MM.1S (cell line): ENCODE measurements at regions not wholly inside any gene's neighbourhood (a gene's known extent, or its start where the extent isn't known, plus 50 kb on each side); places are given as distances from the start of the nearest gene placed in this dataset.

ENCODE experiments used
- DNase-seq: peaks from one replicate; pipeline ENCODE4 v3.0.0-alpha.2; 2015
- H2AFZ ChIP-seq: fragments of 300-600 bp; sonication (generic); 2 replicates; pipeline ENCODE4 v1.6.0; 2016; ENCODE audit warnings: antibody characterized with exemption, low read length
- H3F3A ChIP-seq: fragments of 300-600 bp; sonication (generic); 2 replicates; pipeline ENCODE4 v1.6.1; 2016; ENCODE audit warnings: mild to moderate bottlenecking, antibody characterized with exemption, low read length, moderate library complexity, mixed read lengths; ENCODE audit not compliant: insufficient read depth
- H3K27ac ChIP-seq: fragments of 300-600 bp; sonication (generic); 2 replicates; pipeline ENCODE4 v1.5.1; 2016; ENCODE audit warnings: mild to moderate bottlenecking, low read length
- H3K27me3 ChIP-seq: fragments of 300-600 bp; sonication (generic); replicated peaks from 2 replicates; pipeline ENCODE4 v1.6.0; 2016; ENCODE audit warnings: low read length; ENCODE audit not compliant: insufficient read depth
- H3K36me3 ChIP-seq: fragments of 300-600 bp; sonication (generic); replicated peaks from 2 replicates; pipeline ENCODE4 v1.6.1; 2016; ENCODE audit warnings: mild to moderate bottlenecking, low read length, mixed read lengths; ENCODE audit not compliant: insufficient read depth
- H3K4me1 ChIP-seq: fragments of 300-600 bp; sonication (generic); 2 replicates; pipeline ENCODE4 v1.6.1; 2016; ENCODE audit warnings: low read length, mixed read lengths
- H3K4me2 ChIP-seq: fragments of 300-600 bp; sonication (generic); 2 replicates; pipeline ENCODE4 v1.6.0; 2016; ENCODE audit warnings: low read depth, low read length
- H3K4me3 ChIP-seq: fragments of 300-600 bp; sonication (generic); 2 replicates; pipeline ENCODE4 v1.5.1; 2016; ENCODE audit warnings: low read length, mixed read lengths
- H3K79me2 ChIP-seq: fragments of 300-600 bp; sonication (generic); 2 replicates; pipeline ENCODE4 v1.6.1; 2016; ENCODE audit warnings: mixed run types, low read length, mixed read lengths
- H3K9ac ChIP-seq: fragments of 300-600 bp; sonication (generic); 2 replicates; pipeline ENCODE4 v1.6.1; 2016; ENCODE audit warnings: low read length, mixed read lengths
- H3K9me2 ChIP-seq: fragments of 300-600 bp; sonication (generic); replicated peaks from 2 replicates; pipeline ENCODE4 v1.6.1; 2016; ENCODE audit warnings: mild to moderate bottlenecking, low read length, mixed read lengths; ENCODE audit not compliant: insufficient read depth
- H3K9me3 ChIP-seq: fragments of 300-600 bp; sonication (generic); replicated peaks from 2 replicates; pipeline ENCODE4 v1.6.1; 2016; ENCODE audit warnings: mild to moderate bottlenecking, low read length, mixed read lengths; ENCODE audit not compliant: insufficient read depth
- H4K20me1 ChIP-seq: fragments of 300-600 bp; sonication (generic); 2 replicates; pipeline ENCODE4 v1.6.1; 2016; ENCODE audit warnings: mild to moderate bottlenecking, low read length, moderate library complexity, mixed read lengths; ENCODE audit not compliant: insufficient read depth
- CTCF ChIP-seq: fragments of 300-600 bp; sonication (generic); IDR thresholded peaks from 2 replicates; pipeline ENCODE4 v1.5.1; 2016; ENCODE audit warnings: antibody characterized with exemption, low read length, mixed read lengths
- EZH2 ChIP-seq: fragments of 300-600 bp; sonication (generic); optimal IDR thresholded peaks from 2 replicates; pipeline ENCODE3; 2017; ENCODE audit warnings: low read depth, mild to moderate bottlenecking, antibody characterized with exemption, low read length, mixed read lengths
- EZH2phosphoT487 ChIP-seq: fragments of 300-600 bp; sonication (generic); IDR thresholded peaks from 2 replicates; pipeline ENCODE4 v1.6.1; 2018; ENCODE audit warnings: antibody characterized with exemption, low read length

- Histone ChIP-seq H3K27me3 (no peaks in the 10 kb centered on the region), H3K9me3 (no peaks in the 10 kb centered on the region), H3K4me2 (no peak overlapping the region), H3K9ac (no peak overlapping the region), H3K4me3 (no peak overlapping the region), H3K79me2 (no peaks in the 10 kb centered on the region), H4K20me1 (no peaks in the 10 kb centered on the region), H3K9me2 (no peaks in the 10 kb centered on the region), H3K4me1 (no peaks in the 10 kb centered on the region), H2AFZ (no peak overlapping the region), H3K27ac (no peak overlapping the region), H3F3A (no peaks in the 10 kb centered on the region), H3K36me3 (no peaks in the 10 kb centered on the region)
- TF ChIP-seq EZH2phosphoT487 (no peak), EZH2 (no peak), CTCF (no peak)
- no peak for DNase-seq
These were observed 401.7 kb upstream of the CDIN1 start for GRCh38 chr15:36177590-36178302.

- no peak overlapping the region for H3K4me3 ChIP-seq
- no peaks in the 10 kb centered on the region for H3K27me3 ChIP-seq
- H3K4me2 ChIP-seq, result no peak overlapping the region
- no peak for TF ChIP-seq EZH2
- no peak for TF ChIP-seq CTCF
- no peak for TF ChIP-seq EZH2phosphoT487
- H3K36me3 ChIP-seq, result no peaks in the 10 kb centered on the region
- no peaks in the 10 kb centered on the region for H3F3A ChIP-seq
- H3K9ac ChIP-seq, result no peak overlapping the region
- H3K4me1 ChIP-seq, result no peaks in the 10 kb centered on the region
- H3K9me2 ChIP-seq, result no peaks in the 10 kb centered on the region
- DNase-seq, result no peak
- no peaks in the 10 kb centered on the region for H4K20me1 ChIP-seq
- H3K79me2 ChIP-seq, result no peaks in the 10 kb centered on the region
- H3K27ac ChIP-seq, result no peak overlapping the region
- no peaks in the 10 kb centered on the region for H3K9me3 ChIP-seq
- no peak overlapping the region for H2AFZ ChIP-seq
These were observed 401.2 kb upstream of the CDIN1 start for GRCh38 chr15:36178303-36178633.

GRCh38 chr15:36183201-36183600, 396.2 kb upstream of the CDIN1 start:
- no peaks in the 10 kb centered on the region for H3K9me3 ChIP-seq
- no peak for DNase-seq
- H3K4me1 ChIP-seq, result 0 out of 2 replicates have a peak, but pooled peaks cover 6% of the 10 kb centered on the region
- H3K27ac ChIP-seq, result no peak overlapping the region
- no peaks in the 10 kb centered on the region for H3F3A ChIP-seq
- no peak overlapping the region for H3K9ac ChIP-seq
- no peaks in the 10 kb centered on the region for H3K79me2 ChIP-seq
- TF ChIP-seq CTCF (no peak), EZH2phosphoT487 (no peak), EZH2 (no peak)
- no peaks in the 10 kb centered on the region for H3K36me3 ChIP-seq
- H3K4me3 ChIP-seq, result no peak overlapping the region
- H3K4me2 ChIP-seq, result no peak overlapping the region
- H3K9me2 ChIP-seq, result no peaks in the 10 kb centered on the region
- H2AFZ ChIP-seq, result no peak overlapping the region
- H3K27me3 ChIP-seq, result no peaks in the 10 kb centered on the region
- no peaks in the 10 kb centered on the region for H4K20me1 ChIP-seq
